Activated B cell treated with CpG ODN at 0.5 μM for 24 hours (primary cell): ENCODE measurements at regions not wholly inside any gene's neighbourhood (a gene's known extent, or its start where the extent isn't known, plus 50 kb on each side); places are given as distances from the start of the nearest gene placed in this dataset.

ENCODE experiments used
- ATAC-seq: fragments of 200-7000 bp; cut with Tn5 transposase; one replicate; pipeline ENCODE4 v1.10.0; 2021; ENCODE audit warnings: low read depth, mild to moderate bottlenecking, moderate library complexity
- CTCF ChIA-PET: fragments of 350-600 bp; sonication (Branson Sonifier 250); formaldehyde crosslinking; loops from one replicate; lab custom pipeline; 2021; ENCODE audit warnings: antibody characterized with exemption; lab: Charles Lee
- POLR2A ChIA-PET: fragments of 350-600 bp; sonication (Branson Sonifier 250); formaldehyde crosslinking; loops from one replicate; lab custom pipeline; 2021; ENCODE audit warnings: antibody characterized with exemption; lab: Charles Lee
- DNase-seq: peaks from one replicate; pipeline ENCODE4 v3.0.0; 2022
- H3K27ac Mint-ChIP-seq: one replicate; pipeline ENCODE4 v1.8.0; 2020; ENCODE audit warnings: mixed read lengths
- H3K27me3 Mint-ChIP-seq: one replicate; pipeline ENCODE4 v1.8.0; 2021; ENCODE audit warnings: mixed read lengths
- H3K36me3 Mint-ChIP-seq: one replicate; pipeline ENCODE4 v1.8.0; 2021; ENCODE audit warnings: low read depth, mixed read lengths
- H3K4me1 Mint-ChIP-seq: one replicate; pipeline ENCODE4 v1.8.0; 2021; ENCODE audit warnings: mixed read lengths
- H3K4me3 Mint-ChIP-seq: one replicate; pipeline ENCODE4 v1.8.0; 2020; ENCODE audit warnings: mild to moderate bottlenecking, mixed read lengths
- H3K9me3 Mint-ChIP-seq: one replicate; pipeline ENCODE4 v1.8.0; 2020; ENCODE audit warnings: mixed read lengths
- intact Hi-C: fragments of 100-400 bp; cut with micrococcal nuclease; formaldehyde crosslinking; loops from one replicate; pipeline ENCODE4 v1.15.1; 2024
- TF ChIP-seq, protein P1 (sequence below): fragments of 200-600 bp; IDR thresholded peaks from one replicate; pipeline ENCODE4 v1.8.0; 2022; ENCODE audit warnings: antibody characterized with exemption, mild to moderate bottlenecking

DNA sequence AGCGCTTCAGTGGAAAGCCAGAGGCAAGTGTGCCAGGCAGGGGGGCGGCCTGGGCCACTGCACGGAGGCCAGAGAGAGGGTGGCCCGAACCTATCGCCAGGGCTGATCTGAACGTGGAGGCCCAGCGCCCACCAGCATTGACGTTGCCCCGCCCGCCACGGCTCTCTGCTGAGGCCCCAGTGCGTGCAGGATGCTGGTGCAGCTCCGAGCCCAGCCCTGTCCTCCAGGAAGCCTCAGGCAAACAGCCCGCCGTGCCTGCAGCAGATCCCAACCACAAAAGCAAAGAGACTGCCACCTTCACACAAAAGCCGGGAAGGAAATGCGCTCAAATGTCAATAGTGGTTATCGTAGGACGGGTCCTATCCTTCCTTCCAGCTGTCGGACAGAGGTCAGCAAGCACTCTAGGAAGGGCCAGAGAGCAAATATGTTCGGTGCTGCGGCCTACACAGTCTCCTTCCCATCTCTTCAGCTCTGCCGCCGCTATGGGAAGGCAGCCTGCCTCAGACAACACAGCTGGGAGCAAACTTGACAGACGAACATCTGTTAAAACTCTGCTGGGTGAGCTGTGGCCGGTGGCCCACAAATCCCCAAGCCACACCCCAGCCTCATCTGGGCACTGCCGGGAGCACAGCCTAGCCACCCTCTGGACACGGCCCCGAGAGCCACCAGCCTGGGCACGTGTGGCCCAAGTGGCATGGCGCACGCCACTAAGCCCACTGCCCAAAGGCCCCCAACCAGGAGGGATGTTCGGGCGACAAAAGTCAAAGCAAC, 146.2 kb downstream of the CRYBB2 start:
- TF ChIP-seq, protein P1, sequence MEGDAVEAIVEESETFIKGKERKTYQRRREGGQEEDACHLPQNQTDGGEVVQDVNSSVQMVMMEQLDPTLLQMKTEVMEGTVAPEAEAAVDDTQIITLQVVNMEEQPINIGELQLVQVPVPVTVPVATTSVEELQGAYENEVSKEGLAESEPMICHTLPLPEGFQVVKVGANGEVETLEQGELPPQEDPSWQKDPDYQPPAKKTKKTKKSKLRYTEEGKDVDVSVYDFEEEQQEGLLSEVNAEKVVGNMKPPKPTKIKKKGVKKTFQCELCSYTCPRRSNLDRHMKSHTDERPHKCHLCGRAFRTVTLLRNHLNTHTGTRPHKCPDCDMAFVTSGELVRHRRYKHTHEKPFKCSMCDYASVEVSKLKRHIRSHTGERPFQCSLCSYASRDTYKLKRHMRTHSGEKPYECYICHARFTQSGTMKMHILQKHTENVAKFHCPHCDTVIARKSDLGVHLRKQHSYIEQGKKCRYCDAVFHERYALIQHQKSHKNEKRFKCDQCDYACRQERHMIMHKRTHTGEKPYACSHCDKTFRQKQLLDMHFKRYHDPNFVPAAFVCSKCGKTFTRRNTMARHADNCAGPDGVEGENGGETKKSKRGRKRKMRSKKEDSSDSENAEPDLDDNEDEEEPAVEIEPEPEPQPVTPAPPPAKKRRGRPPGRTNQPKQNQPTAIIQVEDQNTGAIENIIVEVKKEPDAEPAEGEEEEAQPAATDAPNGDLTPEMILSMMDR = no peak
- ChIA-PET POLR2A (no interaction called here), CTCF (no interaction called here)
- DNase-seq = no peak
- Mint-ChIP-seq H3K27me3 (no peaks in the 10 kb centered on the region), H3K27ac (no peak overlapping the region), H3K4me3 (no peak overlapping the region), H3K9me3 (no peaks in the 10 kb centered on the region), H3K4me1 (peaks cover 8% of the 10 kb centered on the region), H3K36me3 (peaks cover 18% of the 10 kb centered on the region)
- no peak for ATAC-seq
- intact Hi-C loops = no loop called here

DNA sequence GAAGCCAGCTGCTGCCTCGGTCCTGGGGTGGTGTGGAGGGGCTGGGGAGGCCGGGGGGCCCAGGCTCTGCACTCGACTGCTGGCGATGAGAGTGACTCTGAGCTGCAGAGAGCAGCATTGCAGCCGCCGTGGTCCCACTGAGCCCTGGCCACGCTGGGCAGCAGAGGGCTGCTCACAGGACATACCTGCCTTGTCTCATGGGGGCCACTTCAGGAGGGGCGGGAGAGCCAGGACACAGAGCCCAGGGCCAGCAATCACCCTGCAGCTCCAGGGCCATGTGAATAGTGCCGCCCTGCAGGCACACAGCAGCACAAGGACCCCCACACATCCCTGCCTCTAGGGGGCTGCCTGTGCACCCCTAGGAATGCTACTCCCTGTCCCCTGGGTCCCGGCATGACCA, 147.0 kb downstream of the CRYBB2 start:
- POLR2A ChIA-PET = no interaction called here
- ATAC-seq = no peak
- TF ChIP-seq, protein P1 = no peak
- DNase-seq = no peak
- no peaks in the 10 kb centered on the region for H3K27me3 Mint-ChIP-seq
- peaks cover 8% of the 10 kb centered on the region for H3K4me1 Mint-ChIP-seq
- intact Hi-C loops = no loop called here
- peaks cover 24% of the 10 kb centered on the region for H3K36me3 Mint-ChIP-seq
- no peaks in the 10 kb centered on the region for H3K9me3 Mint-ChIP-seq
- H3K4me3 Mint-ChIP-seq = no peak overlapping the region
- CTCF ChIA-PET = no interaction called here
- no peak overlapping the region for H3K27ac Mint-ChIP-seq

DNA sequence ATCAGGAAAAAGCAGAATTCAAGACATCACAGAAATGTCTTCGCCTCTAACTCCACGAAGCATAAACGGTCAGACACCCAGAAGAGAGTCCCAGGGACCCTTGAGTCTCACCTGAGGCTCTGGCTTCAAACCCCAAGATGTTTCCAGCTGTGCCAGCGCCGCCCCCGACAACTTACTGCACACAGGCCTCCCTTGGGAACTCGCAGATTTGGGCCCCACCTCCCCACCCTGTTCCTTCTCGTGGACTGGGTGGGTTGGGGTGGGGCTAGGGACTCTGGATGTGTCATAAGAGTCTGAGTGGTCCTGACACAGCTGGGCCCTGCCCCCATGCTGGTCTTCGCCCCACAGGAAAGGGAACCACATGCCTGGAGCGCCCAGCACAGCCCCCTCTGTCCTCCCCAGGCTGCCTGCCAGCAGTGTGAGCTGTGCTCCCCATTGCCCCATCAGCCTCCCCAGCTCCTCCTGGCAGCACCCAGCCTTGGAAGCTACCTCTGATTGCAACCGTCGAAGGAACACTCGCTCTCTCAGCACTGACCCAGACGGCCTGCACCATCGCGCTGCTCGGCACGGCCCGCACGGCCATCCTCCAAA, 147.5 kb downstream of the CRYBB2 start:
- intact Hi-C loops = no loop called here
- no peak for DNase-seq
- ATAC-seq = no peak
- H3K36me3 Mint-ChIP-seq = peaks cover 28% of the 10 kb centered on the region
- H3K27ac Mint-ChIP-seq = no peak overlapping the region
- H3K27me3 Mint-ChIP-seq = no peaks in the 10 kb centered on the region
- TF ChIP-seq, protein P1 = no peak
- no peaks in the 10 kb centered on the region for H3K9me3 Mint-ChIP-seq
- no peak overlapping the region for H3K4me3 Mint-ChIP-seq
- peaks cover 8% of the 10 kb centered on the region for H3K4me1 Mint-ChIP-seq
- CTCF ChIA-PET = no interaction called here
- POLR2A ChIA-PET = no interaction called here

DNA sequence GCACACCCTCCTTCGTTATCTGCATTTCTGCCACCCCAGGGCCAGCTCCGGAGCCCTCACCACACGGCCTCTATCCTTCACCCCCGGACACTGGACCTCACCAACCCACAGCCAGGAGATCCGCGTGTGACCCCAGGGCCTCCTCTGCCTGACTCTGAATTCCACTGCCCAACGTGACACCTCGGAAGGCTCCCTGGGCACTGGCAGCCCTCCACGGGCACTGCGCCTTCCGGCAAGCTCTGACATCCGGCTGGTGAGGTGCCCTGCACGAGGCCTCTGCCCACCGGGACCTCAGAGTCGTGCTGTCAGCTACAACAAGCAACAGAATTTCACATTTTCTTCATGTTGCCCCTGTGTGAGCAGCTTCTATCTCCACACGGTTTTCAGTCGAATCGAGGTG, 148.3 kb downstream of the CRYBB2 start:
- Mint-ChIP-seq H3K27ac (no peak overlapping the region), H3K27me3 (no peaks in the 10 kb centered on the region), H3K4me3 (no peak overlapping the region), H3K36me3 (peaks cover 31% of the 10 kb centered on the region), H3K4me1 (peaks cover 6% of the 10 kb centered on the region), H3K9me3 (no peaks in the 10 kb centered on the region)
- TF ChIP-seq, protein P1 = no peak
- DNase-seq (no peak), ATAC-seq (no peak)
- ChIA-PET POLR2A (no interaction called here), CTCF (no interaction called here)
- intact Hi-C loops = no loop called here

DNA sequence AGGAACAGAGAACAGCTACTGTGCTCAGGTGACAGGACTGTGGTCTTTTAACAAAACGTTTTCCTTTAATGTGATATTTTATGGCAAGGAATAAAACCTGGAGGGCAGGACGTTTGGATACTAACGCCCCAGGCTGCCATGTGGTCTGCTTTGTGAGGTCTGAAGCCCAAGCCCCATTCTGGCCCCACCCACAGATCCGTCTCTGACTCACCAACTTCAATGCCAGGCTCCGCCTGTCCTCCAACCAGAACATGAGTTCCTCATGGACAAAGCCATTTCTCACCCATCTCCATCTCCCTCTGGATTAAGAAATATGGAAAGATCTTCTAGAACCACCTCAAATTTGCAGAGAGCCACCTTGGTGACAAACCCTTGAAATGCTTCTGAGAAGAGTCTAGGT, 148.8 kb downstream of the CRYBB2 start:
- no peaks in the 10 kb centered on the region for H3K27me3 Mint-ChIP-seq
- TF ChIP-seq, protein P1 = no peak
- H3K27ac Mint-ChIP-seq = no peak overlapping the region
- intact Hi-C loops = no loop called here
- no peaks in the 10 kb centered on the region for H3K9me3 Mint-ChIP-seq
- peaks cover 6% of the 10 kb centered on the region for H3K4me1 Mint-ChIP-seq
- H3K4me3 Mint-ChIP-seq = no peak overlapping the region
- DNase-seq = no peak
- no peak for ATAC-seq
- CTCF ChIA-PET = no interaction called here
- peaks cover 33% of the 10 kb centered on the region for H3K36me3 Mint-ChIP-seq
- POLR2A ChIA-PET = no interaction called here
